Right lobe of liver (tissue), 6 donors: ENCODE measurements at regions not wholly inside any gene's neighbourhood (a gene's known extent, or its start where the extent isn't known, plus 50 kb on each side); places are given as distances from the start of the nearest gene placed in this dataset.

Experiments
- ATAC-seq, 4 donors: fragments of 200-7000 bp; cut with Tn5 transposase; one replicate each; pipeline ENCODE4 v1.9.1; 2020; ENCODE audit warnings: mild to moderate bottlenecking in 4 of 4, moderate library complexity in 4 of 4
- DNase-seq, 3 donors: peaks; one replicate each; pipeline ENCODE4 v3.0.0-alpha.2; 2020
- H3K27ac ChIP-seq, 3 donors: fragments of 200-600 bp; one replicate each; pipeline ENCODE4 v1.8.0; 2022
- H3K27me3 ChIP-seq, 2 donors: fragments of 200-600 bp; one replicate each; pipeline ENCODE4 v1.8.0; 2022
- H3K36me3 ChIP-seq, 4 donors: fragments of 200-600 bp; sonication (generic) in 1 of 4; one replicate each; pipeline versions ENCODE4 v1.5.1 to v1.8.0; 2017 to 2022; ENCODE audit warnings: control low read depth in 1 of 4
- H3K4me1 ChIP-seq, 4 donors: fragments of 200-600 bp; sonication (generic) in 1 of 4; one replicate each; pipeline versions ENCODE4 v1.5.1 to v1.8.0; 2017 to 2022; ENCODE audit warnings: control low read depth in 1 of 4
- H3K4me3 ChIP-seq, 3 donors: fragments of 200-600 bp; one replicate each; pipeline ENCODE4 v1.8.0; 2022
- H3K9me3 ChIP-seq, 4 donors: fragments of 200-600 bp; sonication (generic) in 1 of 4; one replicate each; pipeline versions ENCODE4 v1.5.1 to v1.8.0; 2017 to 2022; ENCODE audit warnings: control low read depth in 1 of 4
- CTCF ChIP-seq, 4 donors: fragments of 200-600 bp in 3 of 4; fragments of 450-650 bp in 1 of 4; IDR thresholded peaks; one replicate each; pipeline versions ENCODE4 v1.5.1 to v1.8.0; 2016 to 2022; ENCODE audit warnings: antibody characterized with exemption in 4 of 4, mild to moderate bottlenecking in 2 of 4
- POLR2A ChIP-seq: fragments of 450-650 bp; IDR thresholded peaks from one replicate; pipeline ENCODE4 v1.6.1; 2017; ENCODE audit warnings: antibody characterized with exemption, mild to moderate bottlenecking
- WGBS: methylation state at CpG from one replicate; pipeline ENCODE4 v1.1.6; 2018; ENCODE audit warnings: low coverage, low lambda C conversion rate; ENCODE audit not compliant: insufficient coverage; ENCODE audit errors: missing lambda C conversion rate; 5-methylcytosine and 5-hydroxymethylcytosine counted together
- intact Hi-C, 2 donors: fragments of 100-400 bp; cut with DNase I; formaldehyde crosslinking; loops; one replicate each; pipeline versions ENCODE4 v1.11.2 to v1.14.1; 2022
- donor health status: DM: no; HTN: yes; CAD: no.
- donor health status: DM: no; HTN: no; CAD: no.
- donor health status: DM: no; HTN: no; CAD: no.
- donor health status: DM: no; HTN: yes; CAD: no.
- donor health status: DM: no; HTN: yes; CAD: no.

GRCh38 chr14:31967669-31967975, 109.5 kb upstream of the ARHGAP5 start:
- ATAC-seq (peak in 3 of 4 donors; percentile 47 to 73 (median 51)), DNase-seq (no peak)
- Histone ChIP-seq H3K4me3 (no peak overlapping the region), H3K27ac (peak overlapping the region in 2 of 3 donors; percentile 44 to 59), H3K4me1 (peaks cover 0 to 38% (median 0%) of the 10 kb centered on the region in 4 donors), H3K9me3 (no peaks in the 10 kb centered on the region), H3K36me3 (no peaks in the 10 kb centered on the region), H3K27me3 (no peaks in the 10 kb centered on the region)
- intact Hi-C loops, result no loop called here
- TF ChIP-seq POLR2A, result no peak
- TF ChIP-seq CTCF (IDR thresholded peaks at IDR 0.05), result no peak

- intact Hi-C loops, result no loop called here
- WGBS, result 45% methylated on average over 2 of the region's 4 CpGs
- peak overlapping the region in 1 of 3 donors; percentile 59 for H3K27ac ChIP-seq
- no peaks in the 10 kb centered on the region for H3K36me3 ChIP-seq
- ATAC-seq (peak in 2 of 4 donors; percentile 6 to 41), DNase-seq (no peak)
- H3K27me3 ChIP-seq, result no peaks in the 10 kb centered on the region
- TF ChIP-seq POLR2A (no peak), CTCF (IDR thresholded peaks at IDR 0.05) (no peak)
- no peaks in the 10 kb centered on the region for H3K9me3 ChIP-seq
- H3K4me3 ChIP-seq, result no peak overlapping the region
- H3K4me1 ChIP-seq, result peaks cover 0 to 38% (median 0%) of the 10 kb centered on the region in 4 donors
These were observed 108.8 kb upstream of the ARHGAP5 start for GRCh38 chr14:31968107-31968810.

GRCh38 chr14:31968956-31969698, 108.0 kb upstream of the ARHGAP5 start:
- no peak for ATAC-seq
- Histone ChIP-seq H3K27me3 (no peaks in the 10 kb centered on the region), H3K4me3 (no peak overlapping the region), H3K36me3 (no peaks in the 10 kb centered on the region), H3K4me1 (peaks cover 0 to 38% (median 0%) of the 10 kb centered on the region in 4 donors), H3K27ac (no peak overlapping the region), H3K9me3 (no peaks in the 10 kb centered on the region)
- WGBS, result 83% methylated on average over 5 of the region's 5 CpGs
- TF ChIP-seq POLR2A (no peak), CTCF (IDR thresholded peaks at IDR 0.05) (no peak)
- no peak for DNase-seq
- intact Hi-C loops, result no loop called here

- H3K27me3 ChIP-seq, result no peaks in the 10 kb centered on the region
- no peak for ATAC-seq
- H3K27ac ChIP-seq, result no peak overlapping the region
- H3K9me3 ChIP-seq, result no peaks in the 10 kb centered on the region
- no peak overlapping the region for H3K4me3 ChIP-seq
- DNase-seq, result no peak
- H3K36me3 ChIP-seq, result no peaks in the 10 kb centered on the region
- 83% methylated on average over 2 of the region's 2 CpGs for WGBS
- TF ChIP-seq POLR2A (no peak), CTCF (IDR thresholded peaks at IDR 0.05) (no peak)
- peaks cover 0 to 37% (median 0%) of the 10 kb centered on the region in 4 donors for H3K4me1 ChIP-seq
- intact Hi-C loops, result no loop called here
These were observed 107.3 kb upstream of the ARHGAP5 start for GRCh38 chr14:31969699-31970240.
